Astrocyte (in vitro differentiated cells and primary cell): ENCODE measurements at regions not wholly inside any gene's neighbourhood (a gene's known extent, or its start where the extent isn't known, plus 50 kb on each side); places are given as distances from the start of the nearest gene placed in this dataset.

ENCODE experiments used
- EZH2 ChIP-seq: IDR thresholded peaks from 2 replicates; pipeline ENCODE4 v1.6.1; 2012; ENCODE audit warnings: mild to moderate bottlenecking, low read length, inconsistent platforms; ENCODE audit not compliant: insufficient read depth
- TF ChIP-seq, protein P1 (sequence below): IDR thresholded peaks from 2 replicates; pipeline ENCODE4 v1.5.1; 2011; ENCODE audit warnings: low read depth, mild to moderate bottlenecking, inconsistent platforms, low read length, moderate library complexity; ENCODE audit not compliant: insufficient read depth

- TF ChIP-seq, protein P1, sequence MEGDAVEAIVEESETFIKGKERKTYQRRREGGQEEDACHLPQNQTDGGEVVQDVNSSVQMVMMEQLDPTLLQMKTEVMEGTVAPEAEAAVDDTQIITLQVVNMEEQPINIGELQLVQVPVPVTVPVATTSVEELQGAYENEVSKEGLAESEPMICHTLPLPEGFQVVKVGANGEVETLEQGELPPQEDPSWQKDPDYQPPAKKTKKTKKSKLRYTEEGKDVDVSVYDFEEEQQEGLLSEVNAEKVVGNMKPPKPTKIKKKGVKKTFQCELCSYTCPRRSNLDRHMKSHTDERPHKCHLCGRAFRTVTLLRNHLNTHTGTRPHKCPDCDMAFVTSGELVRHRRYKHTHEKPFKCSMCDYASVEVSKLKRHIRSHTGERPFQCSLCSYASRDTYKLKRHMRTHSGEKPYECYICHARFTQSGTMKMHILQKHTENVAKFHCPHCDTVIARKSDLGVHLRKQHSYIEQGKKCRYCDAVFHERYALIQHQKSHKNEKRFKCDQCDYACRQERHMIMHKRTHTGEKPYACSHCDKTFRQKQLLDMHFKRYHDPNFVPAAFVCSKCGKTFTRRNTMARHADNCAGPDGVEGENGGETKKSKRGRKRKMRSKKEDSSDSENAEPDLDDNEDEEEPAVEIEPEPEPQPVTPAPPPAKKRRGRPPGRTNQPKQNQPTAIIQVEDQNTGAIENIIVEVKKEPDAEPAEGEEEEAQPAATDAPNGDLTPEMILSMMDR: no peak
- TF ChIP-seq EZH2: no peak
These were observed 395.2 kb upstream of the AZI2 start for GRCh38 chr3:28743831-28744230.
